Prostate gland (tissue), 2 donors: ENCODE measurements at regions not wholly inside any gene's neighbourhood (a gene's known extent, or its start where the extent isn't known, plus 50 kb on each side); places are given as distances from the start of the nearest gene placed in this dataset.

Experiments used
- POLR2A ChIP-seq: fragments of 450-650 bp; IDR thresholded peaks from one replicate; pipeline ENCODE4 v1.6.1; 2016; ENCODE audit warnings: antibody characterized with exemption, mild to moderate bottlenecking
- TF ChIP-seq, protein P1 (sequence below), 4 experiments: fragments of 200-600 bp in 2 of 4; fragments of 450-650 bp in 2 of 4; sonication (generic) in 2 of 4; IDR thresholded peaks; 1 replicate in 3 of 4; 2 replicates in 1 of 4; pipeline ENCODE4 v1.5.1; 2016 to 2019; ENCODE audit warnings: antibody characterized with exemption in 4 of 4, mild to moderate bottlenecking in 2 of 4, moderate library complexity in 2 of 4

GRCh38 chr6:21731411-21732031, 138.0 kb downstream of the SOX4 start:
- TF ChIP-seq, protein P1, sequence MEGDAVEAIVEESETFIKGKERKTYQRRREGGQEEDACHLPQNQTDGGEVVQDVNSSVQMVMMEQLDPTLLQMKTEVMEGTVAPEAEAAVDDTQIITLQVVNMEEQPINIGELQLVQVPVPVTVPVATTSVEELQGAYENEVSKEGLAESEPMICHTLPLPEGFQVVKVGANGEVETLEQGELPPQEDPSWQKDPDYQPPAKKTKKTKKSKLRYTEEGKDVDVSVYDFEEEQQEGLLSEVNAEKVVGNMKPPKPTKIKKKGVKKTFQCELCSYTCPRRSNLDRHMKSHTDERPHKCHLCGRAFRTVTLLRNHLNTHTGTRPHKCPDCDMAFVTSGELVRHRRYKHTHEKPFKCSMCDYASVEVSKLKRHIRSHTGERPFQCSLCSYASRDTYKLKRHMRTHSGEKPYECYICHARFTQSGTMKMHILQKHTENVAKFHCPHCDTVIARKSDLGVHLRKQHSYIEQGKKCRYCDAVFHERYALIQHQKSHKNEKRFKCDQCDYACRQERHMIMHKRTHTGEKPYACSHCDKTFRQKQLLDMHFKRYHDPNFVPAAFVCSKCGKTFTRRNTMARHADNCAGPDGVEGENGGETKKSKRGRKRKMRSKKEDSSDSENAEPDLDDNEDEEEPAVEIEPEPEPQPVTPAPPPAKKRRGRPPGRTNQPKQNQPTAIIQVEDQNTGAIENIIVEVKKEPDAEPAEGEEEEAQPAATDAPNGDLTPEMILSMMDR (IDR thresholded peaks at IDR 0.05), result no peak
- no peak for TF ChIP-seq POLR2A
